C4-2B (cell line): ENCODE measurements at regions not wholly inside any gene's neighbourhood (a gene's known extent, or its start where the extent isn't known, plus 50 kb on each side); places are given as distances from the start of the nearest gene placed in this dataset.

Experiments used
- H3K27ac ChIP-seq: fragments of 450-650 bp; 2 replicates; pipeline ENCODE4 v1.5.1; 2017
- ZFX ChIP-seq: fragments of 450-650 bp; IDR thresholded peaks from 2 replicates; pipeline ENCODE4 v1.6.1; 2017
- TF ChIP-seq, protein P1 (sequence below): fragments of 450-650 bp; conservative IDR thresholded peaks from 2 replicates; pipeline ENCODE4 v1.5.1; 2017; ENCODE audit warnings: mild to moderate bottlenecking

DNA sequence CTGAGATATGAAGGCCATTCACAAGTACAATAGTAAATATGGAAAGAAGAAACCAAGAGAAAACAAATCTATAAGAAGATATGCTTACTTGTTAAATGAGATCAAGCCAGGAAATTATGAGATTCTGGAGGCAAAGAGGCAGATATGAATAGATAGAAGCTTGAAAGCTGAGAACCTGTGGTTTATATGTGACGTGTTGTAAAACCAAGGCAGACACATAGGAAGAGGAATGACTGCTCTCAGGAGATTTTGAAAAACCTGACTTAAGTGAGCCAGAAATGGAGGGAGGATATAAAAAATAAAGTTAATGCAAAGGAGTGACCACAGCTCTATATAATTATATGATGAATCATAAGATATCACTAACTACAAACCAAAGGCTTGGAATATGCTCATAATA is 1160.5 kb upstream of the CNTN5 start:
- H3K27ac ChIP-seq, result no peak overlapping the region
- TF ChIP-seq, protein P1, sequence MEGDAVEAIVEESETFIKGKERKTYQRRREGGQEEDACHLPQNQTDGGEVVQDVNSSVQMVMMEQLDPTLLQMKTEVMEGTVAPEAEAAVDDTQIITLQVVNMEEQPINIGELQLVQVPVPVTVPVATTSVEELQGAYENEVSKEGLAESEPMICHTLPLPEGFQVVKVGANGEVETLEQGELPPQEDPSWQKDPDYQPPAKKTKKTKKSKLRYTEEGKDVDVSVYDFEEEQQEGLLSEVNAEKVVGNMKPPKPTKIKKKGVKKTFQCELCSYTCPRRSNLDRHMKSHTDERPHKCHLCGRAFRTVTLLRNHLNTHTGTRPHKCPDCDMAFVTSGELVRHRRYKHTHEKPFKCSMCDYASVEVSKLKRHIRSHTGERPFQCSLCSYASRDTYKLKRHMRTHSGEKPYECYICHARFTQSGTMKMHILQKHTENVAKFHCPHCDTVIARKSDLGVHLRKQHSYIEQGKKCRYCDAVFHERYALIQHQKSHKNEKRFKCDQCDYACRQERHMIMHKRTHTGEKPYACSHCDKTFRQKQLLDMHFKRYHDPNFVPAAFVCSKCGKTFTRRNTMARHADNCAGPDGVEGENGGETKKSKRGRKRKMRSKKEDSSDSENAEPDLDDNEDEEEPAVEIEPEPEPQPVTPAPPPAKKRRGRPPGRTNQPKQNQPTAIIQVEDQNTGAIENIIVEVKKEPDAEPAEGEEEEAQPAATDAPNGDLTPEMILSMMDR, result no peak
- no peak for TF ChIP-seq ZFX

GRCh38 chr11:97862021-97862420 is 1158.7 kb upstream of the CNTN5 start:
- no peak overlapping the region for H3K27ac ChIP-seq
- TF ChIP-seq, protein P1, result no peak
- TF ChIP-seq ZFX, result no peak

GRCh38 chr11:97865424-97866012 is 1155.2 kb upstream of the CNTN5 start:
- no peak overlapping the region for H3K27ac ChIP-seq
- no peak for TF ChIP-seq ZFX
- TF ChIP-seq, protein P1, result no peak

GRCh38 chr11:97871816-97872215 is 1148.9 kb upstream of the CNTN5 start:
- H3K27ac ChIP-seq, result peak overlapping the region; percentile 23
- no peak for TF ChIP-seq ZFX
- TF ChIP-seq, protein P1, result no peak

GRCh38 chr11:97880209-97880608 is 1140.5 kb upstream of the CNTN5 start:
- H3K27ac ChIP-seq, result no peak overlapping the region
- TF ChIP-seq, protein P1, result no peak
- TF ChIP-seq ZFX, result no peak

DNA sequence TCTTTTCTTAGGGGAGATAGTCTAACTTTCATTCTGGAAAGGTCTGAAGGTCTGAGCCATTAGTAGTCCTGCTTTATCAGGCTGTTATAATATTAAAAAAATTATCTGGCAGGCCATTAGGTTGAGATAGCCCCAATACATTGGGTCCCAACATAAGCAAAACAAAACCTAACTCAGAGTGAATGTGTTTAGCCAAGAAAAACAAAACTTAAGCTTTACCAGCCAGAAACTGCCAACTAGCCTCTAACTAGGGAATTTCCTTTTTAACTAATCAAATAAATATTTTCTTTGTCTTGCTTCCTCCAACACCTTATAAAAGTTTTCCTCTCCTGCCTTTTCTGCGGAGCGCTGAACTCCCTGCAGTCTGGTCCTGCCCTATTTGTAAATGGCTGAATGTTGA is 1137.7 kb upstream of the CNTN5 start:
- H3K27ac ChIP-seq, result no peak overlapping the region
- TF ChIP-seq, protein P1, result no peak
- no peak for TF ChIP-seq ZFX

- TF ChIP-seq, protein P1, result no peak
- H3K27ac ChIP-seq, result peak overlapping the region; percentile 56; the same call in 1 of the 2 replicates
Measured at GRCh38 chr11:97888641-97889040, 1132.1 kb upstream of the CNTN5 start.
